ENCODE measurements at regions not wholly inside any gene's neighbourhood (a gene's known extent, or its start where the extent isn't known, plus 50 kb on each side); places are given as distances from the start of the nearest gene placed in this dataset.

GRCh38 chr10:117807441-117807840, 239.3 kb downstream of the RAB11FIP2 start:
- POLR2A ChIA-PET, result no interaction called here
- H3K4me3 ChIP-seq (replicated peaks in 1 of 2; ENCODE audit: low read depth in 1 of 2, low read length in 2 of 2), result no peak overlapping the region
- no peaks in the 10 kb centered on the region for H3K9me3 ChIP-seq (ENCODE audit: control insufficient read depth in 1 of 2, insufficient read depth in 1 of 2, low read depth in 1 of 2, low read length in 2 of 2)

More at GRCh38 chr10:117807441-117807840, 239.3 kb downstream of the RAB11FIP2 start:
- ATAC-seq, result no peak
- no peak overlapping the region for H3K9ac ChIP-seq (ENCODE audit: low read length)
- no peak overlapping the region for H3K4me2 ChIP-seq (ENCODE audit: low read length)
- ChIA-PET CTCF (no interaction called here), RAD21 (ENCODE audit: low non-redundant PET in 1 of 2, low total read pairs in 2 of 2, uncharacterized antibody in 2 of 2, unreplicated experiment in 2 of 2) (no interaction called here)
- DNase-seq (ENCODE audit: low read depth, low spot score), result no peak
- H3K4me1 ChIP-seq (ENCODE audit: control insufficient read depth in 1 of 2, insufficient read depth in 2 of 2, low read length in 2 of 2), result no peaks in the 10 kb centered on the region
- TF ChIP-seq JUND (IDR thresholded peaks at IDR 0.05), result no peak
- no peak for TF ChIP-seq YY1 (IDR thresholded peaks at IDR 0.05; ENCODE audit: extremely low read depth, insufficient replicate concordance, low read depth, low read length)
- no peak for TF ChIP-seq POLR2A (IDR thresholded peaks at IDR 0.05; ENCODE audit: borderline replicate concordance, extremely low read depth, insufficient read depth, insufficient read length)
- no peak for TF ChIP-seq EGR1 (IDR thresholded peaks at IDR 0.05; ENCODE audit: low read depth)
- TF ChIP-seq EZH2phosphoT487 (IDR thresholded peaks at IDR 0.05; ENCODE audit: borderline replicate concordance), result no peak
- no peak for TF ChIP-seq REST (IDR thresholded peaks at IDR 0.05; ENCODE audit: low read depth)
- TF ChIP-seq ATF3 (IDR thresholded peaks at IDR 0.05), result no peak
- TF ChIP-seq TCF7L2 (IDR thresholded peaks at IDR 0.05; ENCODE audit: borderline replicate concordance, extremely low read depth, insufficient read depth, insufficient read length), result no peak
- no peak for TF ChIP-seq CBX3 (IDR thresholded peaks at IDR 0.05; ENCODE audit: low read depth)
- no peak for TF ChIP-seq SP1 (IDR thresholded peaks at IDR 0.05; ENCODE audit: low read depth)
- no peak for TF ChIP-seq SIN3A (IDR thresholded peaks at IDR 0.05; ENCODE audit: low read depth)
- TF ChIP-seq CTCF (IDR thresholded peaks at IDR 0.05 in 2 of 3, conservative IDR thresholded peaks at IDR 0.05 in 1 of 3; ENCODE audit: borderline replicate concordance in 1 of 3, insufficient read depth in 1 of 3, low read depth in 2 of 3, low read length in 2 of 3), result no peak
- no peak for TF ChIP-seq ZNF274 (IDR thresholded peaks at IDR 0.05; ENCODE audit: low read depth, low read length)
- TF ChIP-seq SRF (IDR thresholded peaks at IDR 0.05; ENCODE audit: low read depth), result no peak
- TF ChIP-seq MAX (IDR thresholded peaks at IDR 0.05), result no peak
- TF ChIP-seq ZFX (IDR thresholded peaks at IDR 0.05), result no peak
- TF ChIP-seq EZH2 (IDR thresholded peaks at IDR 0.05), result no peak
- TF ChIP-seq ZBTB33 (IDR thresholded peaks at IDR 0.05; ENCODE audit: extremely low read depth, insufficient replicate concordance, low read length), result no peak
- TF ChIP-seq CEBPB (IDR thresholded peaks at IDR 0.05; ENCODE audit: low read depth), result no peak
- peaks cover 49% of the 10 kb centered on the region for H3K27me3 ChIP-seq (ENCODE audit: insufficient read depth, low read length)
- no peak overlapping the region for H3K27ac ChIP-seq (ENCODE audit: low read depth, low read length)
- intact Hi-C loops (cut with micrococcal nuclease), result no loop called here
- no peaks in the 10 kb centered on the region for H3K36me3 ChIP-seq (ENCODE audit: control insufficient read depth in 1 of 2, insufficient read depth in 2 of 2, low read length in 2 of 2)
- H4K20me1 ChIP-seq (ENCODE audit: insufficient read depth), result no peaks in the 10 kb centered on the region
- no TSS peak for BruUV-seq (replicated peaks)
- H2AFZ ChIP-seq (ENCODE audit: low read depth, low read length, poor library complexity, severe bottlenecking), result no peak overlapping the region
- H3K79me2 ChIP-seq (ENCODE audit: insufficient read depth, low read length), result no peaks in the 10 kb centered on the region
- no peaks in the 10 kb centered on the region for H3K9me2 ChIP-seq (ENCODE audit: insufficient read depth)
